SU-DHL-6 (cell line): ENCODE measurements at regions not wholly inside any gene's neighbourhood (a gene's known extent, or its start where the extent isn't known, plus 50 kb on each side); places are given as distances from the start of the nearest gene placed in this dataset.

Experiments used
- EZH2phosphoT487 ChIP-seq: fragments of 200-600 bp; sonication (generic), shearing (Covaris generic); conservative IDR thresholded peaks from 2 replicates; pipeline ENCODE4 v1.6.1; 2018; ENCODE audit warnings: mild to moderate bottlenecking, antibody characterized with exemption, low read length, moderate library complexity, mixed read lengths
- TF ChIP-seq, protein P1 (sequence below): fragments of 200-600 bp; sonication (generic); IDR thresholded peaks from one replicate; pipeline ENCODE4 v1.5.1; 2017; ENCODE audit warnings: antibody characterized with exemption, mild to moderate bottlenecking, low read length, moderate library complexity; ENCODE audit not compliant: insufficient read depth, poor library complexity, severe bottlenecking

DNA sequence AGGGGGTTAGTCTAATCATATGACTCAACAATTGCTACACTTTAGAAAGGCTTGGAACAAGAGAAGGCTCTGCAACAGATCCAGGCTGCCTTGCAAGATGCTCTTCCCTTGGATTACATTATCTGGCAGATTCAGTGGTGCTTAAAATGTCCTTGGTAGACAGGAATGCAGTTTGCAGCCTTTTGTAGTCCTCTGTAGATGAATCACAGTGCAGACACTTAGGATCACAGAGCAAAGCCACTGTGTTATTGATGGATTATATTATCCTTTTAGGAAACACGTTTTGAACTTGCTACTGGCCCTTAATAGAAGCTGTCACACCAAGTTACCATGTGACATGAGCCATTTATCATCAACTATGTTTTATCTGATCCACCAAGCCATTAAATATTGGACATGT, 152.2 kb downstream of the CBLN2 start:
- TF ChIP-seq, protein P1, sequence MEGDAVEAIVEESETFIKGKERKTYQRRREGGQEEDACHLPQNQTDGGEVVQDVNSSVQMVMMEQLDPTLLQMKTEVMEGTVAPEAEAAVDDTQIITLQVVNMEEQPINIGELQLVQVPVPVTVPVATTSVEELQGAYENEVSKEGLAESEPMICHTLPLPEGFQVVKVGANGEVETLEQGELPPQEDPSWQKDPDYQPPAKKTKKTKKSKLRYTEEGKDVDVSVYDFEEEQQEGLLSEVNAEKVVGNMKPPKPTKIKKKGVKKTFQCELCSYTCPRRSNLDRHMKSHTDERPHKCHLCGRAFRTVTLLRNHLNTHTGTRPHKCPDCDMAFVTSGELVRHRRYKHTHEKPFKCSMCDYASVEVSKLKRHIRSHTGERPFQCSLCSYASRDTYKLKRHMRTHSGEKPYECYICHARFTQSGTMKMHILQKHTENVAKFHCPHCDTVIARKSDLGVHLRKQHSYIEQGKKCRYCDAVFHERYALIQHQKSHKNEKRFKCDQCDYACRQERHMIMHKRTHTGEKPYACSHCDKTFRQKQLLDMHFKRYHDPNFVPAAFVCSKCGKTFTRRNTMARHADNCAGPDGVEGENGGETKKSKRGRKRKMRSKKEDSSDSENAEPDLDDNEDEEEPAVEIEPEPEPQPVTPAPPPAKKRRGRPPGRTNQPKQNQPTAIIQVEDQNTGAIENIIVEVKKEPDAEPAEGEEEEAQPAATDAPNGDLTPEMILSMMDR: no peak
- TF ChIP-seq EZH2phosphoT487: no peak
